ENCODE measurements at regions not wholly inside any gene's neighbourhood (a gene's known extent, or its start where the extent isn't known, plus 50 kb on each side); places are given as distances from the start of the nearest gene placed in this dataset.

DNA sequence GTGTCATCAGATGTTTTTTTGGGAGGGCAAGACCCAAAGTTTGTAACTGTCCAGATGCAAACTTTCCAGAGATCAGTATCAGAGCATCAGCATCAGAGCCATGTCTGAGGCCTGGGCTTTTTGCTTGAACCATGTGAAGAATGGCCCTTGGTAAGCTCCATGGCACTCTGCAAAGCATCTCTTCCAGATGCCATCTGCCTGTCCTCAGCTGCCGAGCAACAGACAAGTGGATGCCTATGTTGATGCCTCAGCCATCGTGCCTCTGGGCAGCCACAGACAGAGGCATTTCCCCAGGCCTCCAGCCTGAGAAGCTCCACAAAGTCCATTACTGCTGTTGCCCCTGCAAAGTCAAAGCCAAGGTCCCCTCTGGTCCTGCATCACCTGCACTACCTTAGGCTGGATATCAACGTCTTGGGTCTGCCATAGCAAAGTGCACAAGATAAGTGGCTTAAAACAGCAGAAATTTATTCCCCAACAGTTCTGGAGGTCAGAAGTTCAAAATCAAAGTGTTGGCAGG lies 670.2 kb upstream of the MKI67 start:
- TF ChIP-seq CTCF (IDR thresholded peaks at IDR 0.05; ENCODE audit: low read depth, low read length, missing control alignments) = no peak
- no peak overlapping the region for H3K4me3 ChIP-seq (replicated peaks; ENCODE audit: low read depth, low read length)
- DNase-seq (ENCODE audit: extremely low read depth, low read depth) = no peak

GRCh38 chr10:128802062-128802461 lies 665.0 kb upstream of the MGMT start:
- TF ChIP-seq CTCF (IDR thresholded peaks at IDR 0.05; ENCODE audit: low read depth, low read length, missing control alignments) = no peak
- no peak overlapping the region for H3K4me3 ChIP-seq (replicated peaks; ENCODE audit: low read depth, low read length)
- DNase-seq (ENCODE audit: extremely low read depth, low read depth) = no peak

DNA sequence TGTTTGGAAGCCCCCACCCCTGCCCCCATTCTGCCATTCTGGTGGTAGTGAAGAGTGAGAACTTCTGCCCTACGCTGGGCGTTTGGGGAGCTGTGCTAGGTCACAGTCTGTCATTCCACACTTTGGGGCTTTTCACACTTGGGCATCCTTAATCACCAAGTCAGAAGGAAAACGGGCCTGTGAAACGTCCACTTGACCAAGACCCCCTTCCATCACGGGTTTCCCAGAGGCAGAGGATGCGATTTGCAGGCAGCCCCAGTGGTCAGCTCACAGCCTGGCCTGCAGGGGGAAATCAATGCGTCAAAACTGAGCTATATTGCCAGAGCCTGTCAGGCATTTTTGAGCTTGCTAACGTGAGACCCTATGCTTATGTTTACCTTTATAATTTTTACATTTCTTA lies 663.3 kb upstream of the MGMT start:
- no peak overlapping the region for H3K4me3 ChIP-seq (replicated peaks; ENCODE audit: low read depth, low read length)
- TF ChIP-seq CTCF (IDR thresholded peaks at IDR 0.05; ENCODE audit: low read depth, low read length, missing control alignments) = no peak
- no peak for DNase-seq (ENCODE audit: extremely low read depth, low read depth)

DNA sequence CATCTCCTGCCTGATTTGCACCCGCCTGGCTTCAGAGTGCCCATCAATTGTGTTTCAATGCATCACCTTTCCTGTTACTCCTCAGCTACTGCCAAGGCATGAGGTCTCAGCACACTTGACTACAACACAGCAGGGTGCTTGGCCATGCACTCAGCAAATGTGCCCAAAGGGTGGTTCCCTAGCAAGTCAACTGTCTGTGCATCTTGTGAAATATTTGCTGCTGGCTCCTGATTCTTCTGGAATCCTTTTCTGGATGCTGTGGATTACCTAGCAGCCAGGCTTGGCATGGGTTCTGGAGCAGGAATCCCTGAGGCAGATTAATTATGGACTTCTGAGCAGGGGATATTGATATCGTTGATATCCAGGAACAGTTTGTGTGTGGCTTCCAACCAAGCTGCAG lies 662.6 kb upstream of the MGMT start:
- H3K4me3 ChIP-seq (replicated peaks; ENCODE audit: low read depth, low read length) = no peak overlapping the region
- no peak for TF ChIP-seq CTCF (IDR thresholded peaks at IDR 0.05; ENCODE audit: low read depth, low read length, missing control alignments)
- no peak for DNase-seq (ENCODE audit: extremely low read depth, low read depth)

- no peak for DNase-seq (ENCODE audit: extremely low read depth, low read depth)
- no peak overlapping the region for H3K4me3 ChIP-seq (replicated peaks; ENCODE audit: low read depth, low read length)
- no peak for TF ChIP-seq CTCF (IDR thresholded peaks at IDR 0.05; ENCODE audit: low read depth, low read length, missing control alignments)
Measured at GRCh38 chr10:128808921-128809440, 658.1 kb upstream of the MGMT start.

DNA sequence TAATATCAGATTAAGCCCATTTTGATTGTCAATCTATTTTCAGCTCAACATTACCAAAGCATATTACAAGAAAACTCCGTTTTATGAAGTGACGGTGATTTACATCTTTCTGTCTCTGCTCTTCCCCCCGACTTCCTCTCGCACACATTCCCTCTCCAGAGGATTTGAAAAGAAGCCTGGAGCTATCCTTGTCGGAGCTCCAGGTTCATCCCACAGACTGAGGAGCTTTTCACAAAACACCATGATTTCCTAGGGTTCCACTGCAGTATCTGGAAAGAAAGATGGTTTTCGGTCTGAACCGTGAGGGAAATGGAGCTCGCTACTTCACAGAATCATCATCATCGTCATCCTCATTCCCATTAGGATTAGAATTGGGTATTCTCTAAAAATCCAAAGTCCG lies 655.5 kb upstream of the MGMT start:
- H3K4me3 ChIP-seq (replicated peaks; ENCODE audit: low read depth, low read length) = no peak overlapping the region
- TF ChIP-seq CTCF (IDR thresholded peaks at IDR 0.05; ENCODE audit: low read depth, low read length, missing control alignments) = no peak
- no peak for DNase-seq (ENCODE audit: extremely low read depth, low read depth)

- no peak overlapping the region for H3K4me3 ChIP-seq (replicated peaks; ENCODE audit: low read depth, low read length)
- TF ChIP-seq CTCF (IDR thresholded peaks at IDR 0.05; ENCODE audit: low read depth, low read length, missing control alignments) = no peak
- DNase-seq (ENCODE audit: extremely low read depth, low read depth) = no peak
Measured at GRCh38 chr10:128812000-128812399, 655.0 kb upstream of the MGMT start.

Data from HFF-Myc (cell line).